ENCODE measurements at regions not wholly inside any gene's neighbourhood (a gene's known extent, or its start where the extent isn't known, plus 50 kb on each side); places are given as distances from the start of the nearest gene placed in this dataset.

- H3K36me3 Mint-ChIP-seq (ENCODE audit: insufficient read depth in 1 of 3, low read depth in 3 of 3), result peaks cover 1 to 7% (median 5%) of the 10 kb centered on the region in 3 experiments; a peak in 4 of 7 replicates
- H2BK5ac ChIP-seq (ENCODE audit: insufficient read length, low read length), result no peak overlapping the region
- no peaks in the 10 kb centered on the region for H3K79me1 ChIP-seq (ENCODE audit: insufficient read depth, low read depth, low read length, poor library complexity, severe bottlenecking)
- no peak overlapping the region for H3K56ac ChIP-seq (ENCODE audit: insufficient read length, low read depth, low read length)
- H3K18ac ChIP-seq (ENCODE audit: insufficient read length, low read depth, low read length), result no peak overlapping the region
- H3K79me2 ChIP-seq (ENCODE audit: insufficient read depth, low read length), result no peaks in the 10 kb centered on the region
- no peaks in the 10 kb centered on the region for H3K27me3 ChIP-seq (ENCODE audit: insufficient read depth, low read length)
- TF ChIP-seq CTCF (conservative IDR thresholded peaks at IDR 0.05), result no peak
- no peaks in the 10 kb centered on the region for H3K4me1 Mint-ChIP-seq
- H4K91ac ChIP-seq (ENCODE audit: insufficient read length, low read depth, low read length), result no peak overlapping the region
- H4K5ac ChIP-seq (ENCODE audit: insufficient read length, low read depth, low read length), result no peak overlapping the region
- no peak overlapping the region for H2BK120ac ChIP-seq (ENCODE audit: low read depth, low read length, poor library complexity, severe bottlenecking)
- no peaks in the 10 kb centered on the region for H3K23me2 ChIP-seq (ENCODE audit: insufficient read length, low read depth, low read length, poor library complexity, severe bottlenecking)
- H2BK12ac ChIP-seq (ENCODE audit: insufficient read length, low read depth, low read length), result no peak overlapping the region
- H3K4me3 Mint-ChIP-seq, result no peak overlapping the region
- peaks cover 1% of the 10 kb centered on the region; the same call in 1 of the 2 replicates for H3K27me3 Mint-ChIP-seq (ENCODE audit: low read depth)
- no peak overlapping the region for H2AFZ ChIP-seq (ENCODE audit: low read length)
- H3K4ac ChIP-seq (ENCODE audit: low read depth, low read length), result no peak overlapping the region
- H3K4me1 ChIP-seq (ENCODE audit: insufficient read depth, low read length), result no peaks in the 10 kb centered on the region
- H3K27ac Mint-ChIP-seq, result no peak overlapping the region
- H3K9me3 Mint-ChIP-seq, result peaks cover 8 to 10% of the 10 kb centered on the region in 2 experiments
- no CpG with 5 or more reads among the region's 3 CpGs for WGBS (ENCODE audit: extremely low coverage, insufficient read length, low lambda C conversion rate)
- DNase-seq, result no peak
- H3K14ac ChIP-seq (ENCODE audit: insufficient read depth, low read length), result no peak overlapping the region
- H3K9ac ChIP-seq (ENCODE audit: extremely low read depth, insufficient read length, low read length), result no peak overlapping the region
- H3K9me3 ChIP-seq (ENCODE audit: control insufficient read depth, low read depth, low read length), result no peaks in the 10 kb centered on the region
- no peak overlapping the region for H4K8ac ChIP-seq (replicated peaks; ENCODE audit: insufficient read length, low read depth, low read length)
- no peak overlapping the region for H3T11ph ChIP-seq (ENCODE audit: low read length)
- no peak overlapping the region for H3K27ac ChIP-seq (ENCODE audit: insufficient read length, low read depth, low read length)
- no peak overlapping the region for H2AK5ac ChIP-seq (ENCODE audit: insufficient read length, low read length)
- H4K20me1 ChIP-seq (ENCODE audit: control insufficient read depth, insufficient read depth, insufficient read length), result no peaks in the 10 kb centered on the region
- no peak overlapping the region for H3K4me2 ChIP-seq (ENCODE audit: insufficient read depth, insufficient read length, low read length)
- no peak overlapping the region for H2BK15ac ChIP-seq (ENCODE audit: low read depth, low read length)
- no peak overlapping the region for H2BK20ac ChIP-seq (ENCODE audit: low read depth, low read length, poor library complexity, severe bottlenecking)
- no peak overlapping the region for H3K23ac ChIP-seq (ENCODE audit: insufficient read length, low read depth, low read length)
Observed at GRCh38 chr9:104319685-104320084, 184.4 kb upstream of the OR13F1 start.

Data from H9 (cell line).